ENCODE measurements at regions not wholly inside any gene's neighbourhood (a gene's known extent, or its start where the extent isn't known, plus 50 kb on each side); places are given as distances from the start of the nearest gene placed in this dataset.

DNA sequence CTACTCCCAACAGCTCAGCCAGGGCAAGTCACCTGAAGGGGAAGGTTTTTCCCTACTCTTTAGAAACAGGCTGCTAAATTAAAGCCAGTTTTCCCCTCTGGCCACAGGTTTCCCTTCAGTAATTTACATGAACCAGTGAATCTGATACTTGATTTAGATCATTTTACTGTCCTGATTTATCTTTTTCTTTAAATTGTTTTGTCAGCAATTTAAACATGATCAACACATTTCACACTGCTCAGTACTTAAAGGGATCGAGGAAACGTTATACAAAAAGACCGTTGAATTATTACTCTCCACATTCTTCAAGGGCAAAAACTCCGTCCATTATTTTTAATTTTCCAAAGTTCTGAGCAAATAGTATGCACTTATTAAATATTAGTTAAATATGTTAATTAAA, 1165.7 kb upstream of the GYPC start:
- DNase-seq (ENCODE audit: low read depth, low spot score): no peak

DNA sequence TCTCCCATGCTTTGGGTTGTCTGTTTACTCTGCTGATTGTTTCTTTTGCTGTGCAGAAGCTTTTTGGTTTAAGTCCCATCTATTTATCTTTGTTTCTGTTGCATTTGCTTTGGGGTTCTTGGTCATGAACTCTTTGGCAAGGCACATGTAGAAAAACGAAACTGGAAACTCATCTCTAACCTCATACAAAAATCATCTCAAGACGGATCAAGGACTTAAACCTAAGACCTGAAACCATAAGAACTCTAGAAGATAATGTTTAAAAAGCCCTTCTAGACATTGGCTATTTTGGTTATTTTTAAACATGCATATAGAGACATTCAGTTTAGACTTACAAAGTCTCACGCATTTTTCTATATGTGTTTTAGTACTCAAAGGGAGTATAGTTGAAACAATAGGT, 1164.3 kb upstream of the GYPC start:
- DNase-seq (ENCODE audit: low read depth, low spot score): no peak

DNA sequence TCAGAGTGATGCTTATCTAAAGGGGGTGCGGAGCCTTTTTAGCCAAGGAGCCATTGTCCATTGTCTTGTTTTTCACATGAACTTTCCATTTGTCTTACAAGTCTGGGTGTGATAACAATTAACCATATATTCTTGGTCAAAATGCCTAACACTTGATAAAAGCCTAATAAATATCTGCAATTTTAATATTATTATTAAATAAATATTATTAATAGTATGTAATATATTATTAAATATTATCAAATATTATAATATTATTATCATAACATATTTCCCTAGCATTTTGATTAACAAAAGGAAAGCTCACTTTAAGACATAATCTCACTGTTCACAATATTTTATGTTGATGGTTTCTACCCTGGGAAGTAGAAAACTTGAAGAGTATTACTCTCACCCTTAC, 1143.6 kb upstream of the GYPC start:
- no peak for DNase-seq (ENCODE audit: low read depth, low spot score)

DNA sequence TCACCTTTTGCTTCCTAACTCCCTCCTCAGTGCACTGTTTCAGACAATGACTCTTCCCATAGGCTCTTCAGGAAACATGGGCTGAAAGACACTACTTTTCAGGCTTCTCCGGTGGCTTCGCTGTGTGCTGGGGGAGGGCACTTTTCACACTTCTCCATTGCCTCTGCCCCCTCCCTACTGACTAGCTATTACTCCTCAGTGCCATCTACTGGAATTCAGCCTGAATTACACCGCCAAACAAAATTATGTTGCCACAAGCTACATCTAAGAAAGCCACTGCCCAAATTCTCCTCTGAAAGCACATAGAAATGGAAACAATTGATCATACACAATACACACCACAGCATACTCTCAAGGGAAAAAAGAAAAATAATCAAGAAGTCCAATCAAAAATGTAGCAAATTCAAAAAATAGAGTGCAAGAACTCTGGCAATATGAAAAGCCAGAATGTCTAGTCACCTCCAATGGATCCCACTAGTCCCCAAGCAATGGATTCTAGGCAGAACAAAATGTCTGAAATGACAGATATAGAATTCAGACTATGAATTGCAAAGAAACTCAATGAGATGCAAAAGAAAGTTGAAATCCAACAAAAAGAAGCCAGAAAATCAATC, 1139.4 kb upstream of the GYPC start:
- DNase-seq (ENCODE audit: low read depth, low spot score): no peak

DNA sequence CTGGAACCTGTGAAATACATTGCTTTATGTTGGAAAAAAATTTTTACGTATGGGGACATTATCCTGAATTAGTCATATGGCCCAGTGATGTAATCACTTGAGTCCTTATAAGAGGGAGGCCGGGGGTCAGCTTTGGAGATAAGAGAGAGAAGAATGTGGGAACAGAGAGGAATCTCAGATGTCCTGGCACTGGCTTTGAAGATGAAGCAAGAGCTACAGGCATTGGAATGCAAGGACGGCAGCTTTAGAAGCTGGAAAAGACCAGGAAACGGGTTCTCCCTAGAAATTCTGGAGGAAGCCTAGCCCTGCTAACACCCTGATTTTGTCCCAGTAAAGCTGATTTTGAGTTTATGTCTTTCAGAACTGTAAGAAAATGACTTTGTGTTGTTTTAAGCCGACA, 1129.9 kb upstream of the GYPC start:
- no peak for DNase-seq (ENCODE audit: low read depth, low spot score)

DNA sequence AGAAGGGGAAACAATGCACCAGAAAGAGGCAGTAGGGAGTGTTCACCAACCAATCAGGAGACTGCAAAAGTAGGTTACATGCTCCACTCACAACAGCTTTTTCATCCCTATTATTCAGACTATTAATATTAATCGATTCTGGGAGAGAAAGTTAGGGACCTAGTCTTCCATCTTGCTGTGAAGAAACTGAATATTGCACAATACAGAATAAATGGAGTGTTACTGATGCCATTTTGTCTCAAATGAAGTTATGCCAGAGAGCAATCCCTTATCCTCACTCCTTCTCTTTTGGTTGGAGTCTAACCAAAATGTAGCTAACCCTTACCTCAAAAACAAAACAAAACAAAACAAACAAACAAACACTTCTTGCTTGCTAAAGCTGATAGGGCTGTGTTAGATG, 1120.9 kb upstream of the GYPC start:
- no peak for DNase-seq (ENCODE audit: low read depth, low spot score)

DNA sequence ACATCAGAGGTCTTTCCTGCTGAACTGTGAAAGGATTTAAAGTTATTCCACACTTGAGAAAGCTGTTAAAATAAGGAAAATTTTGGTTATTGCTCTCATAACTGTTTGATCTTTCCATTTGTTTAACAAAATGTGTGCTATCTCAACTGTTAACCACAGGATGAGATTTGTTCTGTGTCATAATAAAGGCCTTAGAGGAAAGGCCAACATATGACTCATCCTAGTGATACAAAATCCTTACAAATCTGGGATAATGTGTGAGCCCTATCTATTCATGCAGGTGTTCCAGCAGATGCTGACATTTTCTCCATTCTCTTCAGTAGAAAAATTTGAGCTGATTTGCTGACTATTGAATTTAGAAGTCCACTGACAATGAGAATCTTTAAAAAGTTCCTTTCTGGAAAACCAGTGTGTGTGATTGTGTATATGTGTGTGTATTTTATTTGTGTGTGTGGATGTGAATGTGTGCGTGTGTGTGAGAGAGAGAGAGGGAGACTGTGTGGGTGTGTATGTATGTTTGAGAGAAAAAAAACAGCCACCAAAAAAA, 1111.9 kb upstream of the GYPC start:
- no peak for DNase-seq (ENCODE audit: low read depth, low spot score)

DNA sequence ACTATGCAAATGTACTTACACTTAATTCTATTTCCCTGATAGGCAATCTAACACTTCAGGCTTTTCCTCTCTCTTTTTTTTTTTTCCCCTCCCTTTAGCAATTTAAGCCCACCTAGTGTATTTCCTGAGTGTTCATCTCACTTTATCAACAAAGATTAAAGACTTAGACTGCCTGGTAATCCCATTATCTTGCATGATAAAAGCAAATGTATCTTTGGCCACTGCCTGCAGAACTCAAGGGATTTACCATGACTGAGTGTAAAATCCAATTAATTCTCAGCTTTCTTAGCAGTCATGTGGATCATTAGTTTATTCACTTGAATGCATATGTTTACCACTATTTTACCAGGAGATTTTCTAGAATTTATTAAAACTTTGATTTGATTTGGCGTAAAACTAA, 1102.2 kb upstream of the GYPC start:
- no peak for DNase-seq (ENCODE audit: low read depth, low spot score)

DNA sequence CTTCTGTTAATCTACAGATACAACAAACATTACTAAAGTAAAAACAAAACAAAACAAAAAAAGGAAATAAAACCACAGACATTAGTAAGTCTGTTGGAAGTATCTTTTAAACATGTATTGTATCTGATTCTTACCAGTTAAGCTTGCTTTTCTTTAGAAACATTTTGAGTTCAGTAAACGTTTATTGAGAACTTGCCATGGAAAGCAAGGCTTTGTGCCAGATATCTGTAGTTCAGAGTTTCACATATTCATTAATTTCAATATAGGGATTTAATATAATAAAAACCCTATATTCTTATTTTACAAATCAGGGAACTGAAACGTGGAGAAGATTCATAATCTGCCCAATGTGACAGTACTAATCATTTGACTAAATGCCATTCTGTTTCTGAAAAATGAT, 1101.0 kb upstream of the GYPC start:
- DNase-seq (ENCODE audit: low read depth, low spot score): no peak

DNA sequence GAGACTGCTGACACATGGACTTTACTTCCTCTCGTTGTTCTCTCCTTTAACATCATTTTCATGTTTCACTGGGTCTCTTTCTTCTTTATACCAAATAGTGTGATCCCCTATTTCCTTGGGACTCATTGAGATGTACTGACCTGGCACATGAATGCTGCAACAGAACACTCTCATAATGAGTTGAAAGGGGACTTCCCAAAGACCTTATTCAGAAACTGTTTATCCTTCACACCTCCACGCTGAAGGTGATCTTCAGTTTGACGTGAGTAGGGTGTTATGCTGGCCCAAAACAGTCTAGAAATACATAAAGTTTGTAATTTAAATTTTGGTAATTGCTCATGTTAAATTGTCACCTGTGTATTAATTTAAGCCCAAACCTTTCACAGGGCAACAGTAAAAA, 1096.8 kb upstream of the GYPC start:
- DNase-seq (ENCODE audit: low read depth, low spot score): no peak

DNA sequence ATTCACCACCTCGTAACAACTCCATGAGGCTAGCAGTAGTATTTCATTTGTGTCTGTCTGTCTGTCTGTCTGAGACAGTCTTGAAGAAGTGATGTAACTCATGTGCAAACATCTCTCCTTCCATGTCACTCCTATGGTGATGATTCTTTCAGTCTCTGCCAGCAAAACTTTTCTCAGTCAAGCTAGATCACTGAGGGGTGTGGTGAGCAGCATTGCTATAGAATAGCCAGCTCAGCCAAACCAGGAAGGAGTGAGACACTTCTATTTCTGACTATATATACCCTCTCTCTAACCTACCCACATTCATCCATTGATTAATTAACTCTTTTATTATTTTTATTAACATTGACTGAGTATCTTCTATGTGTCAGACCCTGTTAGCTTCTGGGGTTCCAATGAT, 1095.1 kb upstream of the GYPC start:
- no peak for DNase-seq (ENCODE audit: low read depth, low spot score)

DNA sequence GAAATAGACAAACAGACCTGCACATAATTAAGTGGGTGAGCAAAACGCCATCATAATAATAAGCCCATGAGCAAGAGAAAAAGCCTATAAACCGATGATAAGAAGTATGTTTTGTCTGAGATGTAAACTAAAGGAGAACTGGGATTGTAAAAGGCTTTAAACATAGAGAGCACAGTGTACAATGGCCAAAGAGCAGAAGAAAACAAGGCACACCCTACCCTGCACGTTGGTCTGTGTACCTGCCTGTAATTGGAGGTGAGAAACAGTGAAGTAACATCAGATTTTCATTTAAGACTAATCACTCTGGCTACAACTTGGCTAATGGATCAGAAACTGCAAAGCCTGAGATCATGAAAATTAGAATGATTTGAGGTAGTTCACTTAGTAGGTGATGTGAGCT, 1094.7 kb upstream of the GYPC start:
- DNase-seq (ENCODE audit: low read depth, low spot score): no peak

DNA sequence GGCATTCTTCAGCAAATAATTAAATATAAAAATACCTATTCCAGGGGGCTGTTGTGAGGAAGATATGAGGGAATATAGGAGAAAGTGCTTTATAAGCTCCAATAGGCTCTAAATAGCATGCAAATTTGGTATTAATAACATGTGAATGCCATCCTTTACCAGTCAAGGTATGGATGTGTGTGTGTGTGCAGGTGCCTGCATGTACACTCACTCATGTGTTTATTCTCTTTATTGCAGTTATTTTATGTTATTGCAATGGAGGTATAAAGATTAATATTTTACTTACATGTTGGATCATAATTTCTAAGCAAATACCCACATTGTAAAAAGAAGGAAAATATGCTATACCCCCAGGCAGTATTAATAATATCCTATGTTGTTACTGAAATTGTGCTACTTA, 1093.0 kb upstream of the GYPC start:
- DNase-seq (ENCODE audit: low read depth, low spot score): no peak

DNA sequence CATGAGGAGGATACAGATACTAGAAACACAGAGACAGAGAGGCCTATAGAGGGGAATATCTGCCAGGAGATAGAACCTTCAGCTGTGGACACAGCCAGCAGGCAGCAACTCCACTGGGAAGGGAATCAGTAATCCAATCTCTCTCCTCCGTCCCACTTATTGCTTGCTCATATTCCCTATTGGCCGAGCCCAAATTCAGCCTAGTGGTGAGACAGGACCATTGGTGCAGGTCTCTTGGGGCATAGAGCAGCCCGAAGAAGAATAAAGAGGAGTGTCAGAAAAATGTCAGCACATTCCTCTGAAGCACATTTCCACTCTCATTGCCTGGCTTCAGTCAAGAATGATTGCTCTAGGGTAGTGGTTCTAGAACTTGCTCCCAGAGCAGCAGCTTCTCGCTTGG, 1091.5 kb upstream of the GYPC start:
- no peak for DNase-seq (ENCODE audit: low read depth, low spot score)

DNA sequence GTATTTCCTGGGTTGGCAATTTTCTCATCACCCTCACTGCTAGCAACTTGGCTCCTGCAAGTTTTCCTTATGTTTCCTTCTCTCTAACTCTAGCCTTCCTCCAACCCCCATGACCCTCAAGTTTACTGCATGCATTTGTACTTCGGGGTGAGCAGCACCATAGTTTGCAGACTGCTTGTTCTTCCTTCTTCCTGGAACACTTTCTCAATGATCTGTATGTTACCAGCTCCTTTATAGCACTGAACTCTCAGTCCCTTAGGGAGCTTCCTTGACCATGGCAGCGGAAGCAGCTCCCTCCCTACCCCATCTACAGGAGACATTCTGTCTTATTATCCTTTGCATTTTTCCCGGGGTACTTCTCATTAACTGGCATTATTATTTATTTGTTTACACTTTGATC, 1089.5 kb upstream of the GYPC start:
- DNase-seq (ENCODE audit: low read depth, low spot score): no peak

DNA sequence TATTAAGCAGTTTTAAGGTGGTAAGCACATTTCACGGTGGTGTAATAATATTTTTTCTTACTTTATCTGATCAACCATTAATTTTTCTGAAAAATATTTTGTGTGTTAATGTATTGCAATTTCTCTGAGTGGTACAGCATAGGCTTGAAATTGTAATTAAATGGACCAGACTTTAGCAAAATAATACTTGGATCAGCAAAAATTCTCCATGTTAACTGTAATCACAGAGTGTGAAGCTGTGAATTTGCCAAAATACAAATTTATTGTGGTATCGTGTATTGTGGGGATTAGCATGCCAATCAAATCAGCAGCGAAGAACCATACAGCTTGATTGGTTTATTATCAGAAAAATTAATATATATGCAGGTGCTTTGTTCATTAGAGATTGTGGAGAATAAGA, 1088.9 kb upstream of the GYPC start:
- no peak for DNase-seq (ENCODE audit: low read depth, low spot score)

DNA sequence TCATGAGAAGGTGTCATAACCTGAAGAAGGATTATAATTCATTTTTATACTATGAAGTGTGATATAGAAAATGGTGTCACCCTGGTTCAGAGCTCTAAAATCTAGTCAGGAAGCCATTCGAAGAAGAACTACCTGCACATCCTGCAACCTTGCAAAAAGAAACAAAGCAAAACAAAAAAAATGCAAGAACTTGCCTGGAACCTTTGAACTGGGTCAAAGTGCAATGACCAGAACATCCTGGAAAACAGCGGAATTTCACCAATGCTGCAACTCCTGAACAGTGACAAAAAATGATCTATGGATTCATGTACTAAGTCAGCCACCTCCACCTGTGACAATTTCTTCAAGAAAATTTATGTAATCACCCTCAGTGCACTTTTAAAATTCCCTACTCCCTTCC, 1083.3 kb upstream of the GYPC start:
- DNase-seq (ENCODE audit: low read depth, low spot score): no peak

DNA sequence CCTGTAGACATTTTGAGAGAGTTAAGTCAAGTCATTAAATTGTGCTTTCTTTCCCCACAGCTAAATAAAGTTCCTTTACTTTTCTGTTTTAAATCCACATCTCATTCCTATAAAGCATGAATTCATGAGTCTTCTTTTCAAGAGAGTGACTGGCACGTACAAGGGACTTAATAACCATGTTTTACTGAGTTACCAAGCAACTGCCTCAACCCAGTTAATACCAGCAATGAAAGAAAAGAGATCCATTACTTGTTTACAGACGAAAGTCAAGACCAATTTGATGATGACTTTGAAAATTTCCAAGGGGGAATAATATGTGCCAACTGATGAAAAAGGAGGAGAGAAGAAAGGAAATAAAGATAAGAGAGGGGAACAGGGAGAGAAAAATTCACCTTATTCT, 1082.5 kb upstream of the GYPC start:
- DNase-seq (ENCODE audit: low read depth, low spot score): no peak

DNA sequence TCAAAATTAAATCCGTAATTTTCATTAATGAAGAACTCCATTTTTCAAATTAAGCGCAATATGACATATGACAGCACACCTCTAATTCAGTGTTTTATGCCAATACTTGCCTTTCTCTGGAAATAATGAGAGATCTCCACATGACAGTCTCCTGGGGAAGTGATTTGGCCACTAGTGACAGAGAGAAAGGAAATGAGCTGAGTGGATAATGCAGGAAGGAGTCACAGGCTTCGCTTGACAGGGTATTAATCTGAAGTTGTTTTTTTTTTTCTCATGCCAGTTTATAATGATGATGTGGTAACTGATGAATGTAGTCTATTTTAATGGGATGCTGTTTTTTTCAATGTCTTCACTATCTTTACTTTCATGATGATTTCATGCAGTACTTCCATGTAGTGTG, 1079.4 kb upstream of the GYPC start:
- no peak for DNase-seq (ENCODE audit: low read depth, low spot score)

DNA sequence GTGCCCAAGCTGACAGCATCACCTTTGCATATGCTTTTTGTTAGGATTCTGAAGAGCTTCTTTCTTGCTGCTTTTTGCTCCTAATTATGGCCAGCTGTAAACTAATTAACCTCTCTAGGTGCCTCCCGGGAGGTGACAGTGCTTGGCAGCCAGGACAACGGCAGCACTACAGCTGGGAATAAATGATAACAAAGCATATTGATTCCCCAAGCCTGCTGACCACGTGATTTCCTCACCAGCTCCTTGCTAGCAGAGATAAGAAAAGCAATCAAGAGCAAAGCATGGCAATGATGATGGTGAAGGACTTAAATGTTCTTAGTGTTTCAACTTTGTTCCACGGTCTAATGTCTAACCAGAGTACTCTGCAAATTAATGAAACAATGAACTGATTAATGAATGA, 1074.4 kb upstream of the GYPC start:
- DNase-seq (ENCODE audit: low read depth, low spot score): no peak

DNA sequence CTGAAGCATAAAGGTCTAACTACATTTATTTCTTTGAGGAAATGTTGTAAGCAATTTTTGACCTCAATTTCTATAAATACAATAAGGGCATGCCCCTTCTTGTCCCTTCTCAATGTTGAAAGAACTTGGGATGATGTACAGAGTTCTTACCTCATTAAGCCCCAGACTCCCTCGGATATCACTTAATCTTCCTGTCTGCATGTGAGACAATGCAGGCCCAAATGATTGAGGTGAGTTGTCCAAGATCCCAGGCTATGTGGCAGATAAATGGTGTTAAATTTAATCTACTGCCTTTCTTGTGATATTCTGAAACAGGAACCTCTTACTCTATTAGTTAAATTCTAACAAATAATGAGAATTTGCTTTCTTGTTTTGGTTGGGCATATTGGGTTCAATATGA, 1073.4 kb upstream of the GYPC start:
- DNase-seq (ENCODE audit: low read depth, low spot score): no peak

DNA sequence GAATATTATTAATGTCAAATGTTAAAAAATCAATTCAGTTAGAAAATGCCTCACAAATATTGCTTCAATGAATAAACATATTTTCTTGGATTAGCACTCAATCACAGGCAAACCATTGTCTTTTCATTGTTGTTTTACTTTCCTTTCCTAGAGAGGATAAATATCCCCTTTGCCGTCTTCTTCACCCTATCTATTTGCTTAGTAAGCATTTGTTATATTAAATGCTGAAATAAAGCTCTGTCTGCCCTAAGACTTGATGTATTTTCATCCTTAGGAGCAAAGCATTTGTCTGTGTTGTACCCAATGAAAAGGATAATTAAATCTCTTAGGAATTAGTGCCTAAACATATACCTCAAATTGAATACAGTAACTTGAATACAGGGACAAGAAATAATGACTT, 1071.2 kb upstream of the GYPC start:
- no peak for DNase-seq (ENCODE audit: low read depth, low spot score)

DNA sequence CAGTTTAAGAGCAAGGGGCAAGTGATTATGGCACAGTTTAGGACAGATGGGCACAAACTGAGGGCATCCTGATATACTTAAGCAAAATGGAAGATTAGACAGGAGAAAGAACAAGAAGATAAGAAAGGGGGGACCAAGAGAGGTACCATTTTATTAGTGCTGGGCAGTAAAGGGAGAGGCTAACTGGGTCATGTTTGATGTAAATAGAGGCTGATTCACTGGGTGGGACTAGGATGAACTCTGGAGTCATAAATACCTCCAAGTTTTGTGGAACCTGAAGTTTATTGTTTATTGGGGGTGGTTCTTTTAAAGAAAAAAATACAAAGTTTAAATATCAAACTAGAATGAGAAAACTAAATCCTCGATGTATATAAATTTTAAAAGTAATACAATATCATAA, 1067.2 kb upstream of the GYPC start:
- DNase-seq (ENCODE audit: low read depth, low spot score): no peak

DNA sequence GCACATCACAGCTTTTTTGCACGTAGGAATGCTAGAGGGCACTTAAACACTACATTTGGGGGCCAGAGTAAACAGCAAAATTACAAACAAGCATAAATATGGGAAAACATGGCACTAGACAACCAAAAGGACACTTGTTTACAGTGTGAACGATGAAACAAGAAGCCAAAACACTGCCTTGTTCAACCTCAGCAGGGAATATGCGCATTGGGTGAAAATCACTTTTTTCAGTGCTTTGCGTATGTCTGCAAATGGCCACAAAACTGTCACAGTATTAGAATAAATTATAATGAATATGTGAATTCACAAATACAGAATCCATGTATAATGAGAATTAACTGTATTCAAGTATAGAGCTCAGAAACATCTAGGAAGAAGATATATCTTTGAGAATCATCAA, 1064.0 kb upstream of the GYPC start:
- no peak for DNase-seq (ENCODE audit: low read depth, low spot score)
